HG02840 (cell line): ENCODE measurements at regions not wholly inside any gene's neighbourhood (a gene's known extent, or its start where the extent isn't known, plus 50 kb on each side); places are given as distances from the start of the nearest gene placed in this dataset.
"Not testable (repeated sequence)": the region's sequence is repeated elsewhere in the genome, so short reads cannot be mapped to it uniquely, and the experiment has no call there.

ENCODE experiments used
- ATAC-seq: cut with Tn5 transposase; IDR thresholded peaks from one replicate; pipeline ENCODE4 v1.9.1; 2021; ENCODE audit warnings: mild to moderate bottlenecking, moderate library complexity, moderate number of reproducible peaks; ENCODE audit not compliant: unreplicated experiment, low FRiP score

DNA sequence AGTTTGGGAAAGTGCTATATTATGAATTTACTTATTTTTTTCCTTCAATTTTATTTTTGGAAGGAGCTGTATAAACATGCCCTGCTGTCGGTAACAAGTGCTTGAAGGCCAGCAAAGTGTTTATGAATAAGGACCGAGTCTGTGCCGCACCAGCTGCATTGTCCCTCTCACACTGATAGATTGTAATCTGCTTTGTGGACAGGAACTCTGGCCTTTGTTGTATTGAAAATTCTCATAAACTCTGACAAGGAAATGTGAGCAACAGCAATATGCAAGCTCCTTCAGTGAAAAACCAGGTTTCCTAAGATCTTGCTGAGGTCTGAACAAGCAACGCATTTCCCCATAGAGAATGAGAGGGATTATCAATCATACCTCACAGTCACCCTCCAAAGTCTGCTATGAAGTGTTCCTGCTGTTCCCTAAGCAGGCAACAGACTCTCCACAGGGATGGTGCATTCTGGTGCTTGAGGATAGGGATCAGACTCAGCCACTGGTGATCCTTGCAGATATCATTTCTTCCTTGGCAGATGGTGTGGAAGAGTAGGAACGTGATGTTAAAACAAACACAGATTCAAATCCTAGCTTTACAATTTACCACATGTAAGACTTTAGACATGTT is 109.6 kb downstream of the KCNJ2 start:
- no peak for ATAC-seq

- ATAC-seq: no peak
Measured at GRCh38 chr17:70286391-70286790, 117.1 kb downstream of the KCNJ2 start.

DNA sequence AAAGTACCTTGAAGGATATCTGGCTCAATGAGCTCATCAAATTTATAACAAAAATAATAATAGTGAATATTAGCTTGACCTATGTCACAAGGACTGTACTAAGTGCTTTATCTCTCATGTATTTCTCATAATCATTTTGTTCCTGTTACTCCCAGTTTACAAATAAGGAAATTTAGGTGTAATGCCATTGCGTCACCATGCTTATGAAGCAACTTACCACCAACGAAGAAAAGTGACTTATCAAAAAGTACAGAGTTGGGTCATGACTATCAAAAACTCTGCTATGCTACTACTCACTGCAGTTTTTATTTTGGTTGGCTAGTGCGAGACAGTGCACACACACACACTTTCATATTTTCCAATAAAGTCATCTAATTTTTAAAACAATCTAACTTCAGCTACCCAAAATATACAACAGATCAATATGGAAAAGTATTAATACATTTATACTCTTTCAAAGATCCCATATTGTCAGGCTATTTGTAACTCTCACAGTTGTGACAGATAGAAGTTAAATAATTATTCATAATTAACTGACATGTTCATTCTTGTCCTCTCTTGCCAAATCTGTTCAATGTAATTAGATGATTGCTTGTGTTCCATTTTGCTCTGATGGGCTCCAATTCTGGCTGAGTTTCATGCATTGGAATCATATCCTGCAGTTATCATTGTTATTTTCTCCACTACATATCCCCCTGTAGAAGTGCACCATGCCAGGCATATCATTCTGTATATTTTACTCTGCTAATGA is 119.4 kb downstream of the KCNJ2 start:
- ATAC-seq: no peak

DNA sequence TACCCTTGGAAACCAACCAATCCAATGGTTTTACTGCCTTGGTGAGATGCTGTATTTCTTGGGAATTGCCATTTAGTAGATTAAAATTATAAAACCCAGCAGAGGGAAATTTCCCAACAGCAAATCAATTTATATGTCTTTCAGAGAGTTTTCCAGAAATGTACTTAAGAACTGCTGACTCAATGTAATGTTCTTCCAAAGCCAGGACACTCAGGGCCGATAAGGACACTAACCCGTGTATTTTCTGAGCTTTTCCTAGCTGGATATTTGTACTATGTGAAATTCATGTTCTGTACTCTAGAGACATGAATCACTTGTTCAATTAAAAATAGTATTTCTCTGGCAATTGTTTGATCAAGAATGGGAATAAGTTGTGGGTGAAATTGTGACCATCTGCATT is 121.4 kb downstream of the KCNJ2 start:
- ATAC-seq: no peak

DNA sequence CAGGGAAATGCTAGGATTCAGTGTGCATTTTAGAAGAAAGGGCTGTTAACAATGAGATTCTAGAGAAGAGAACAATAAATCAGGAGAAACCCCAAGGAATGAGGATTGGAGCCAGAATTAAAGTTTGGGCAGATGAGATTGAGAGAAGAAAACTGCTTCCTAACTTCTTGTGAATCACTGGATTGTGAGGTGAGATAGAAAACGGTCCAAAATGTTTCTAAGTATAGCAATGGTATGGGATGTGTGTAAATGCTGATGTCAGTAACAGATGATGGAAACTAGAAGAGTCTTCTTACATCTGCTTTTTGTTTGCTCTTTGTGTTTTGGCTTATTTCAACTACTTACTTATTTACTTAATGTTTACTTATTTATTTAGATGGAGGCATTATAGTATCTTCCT is 123.0 kb downstream of the KCNJ2 start:
- no peak for ATAC-seq

DNA sequence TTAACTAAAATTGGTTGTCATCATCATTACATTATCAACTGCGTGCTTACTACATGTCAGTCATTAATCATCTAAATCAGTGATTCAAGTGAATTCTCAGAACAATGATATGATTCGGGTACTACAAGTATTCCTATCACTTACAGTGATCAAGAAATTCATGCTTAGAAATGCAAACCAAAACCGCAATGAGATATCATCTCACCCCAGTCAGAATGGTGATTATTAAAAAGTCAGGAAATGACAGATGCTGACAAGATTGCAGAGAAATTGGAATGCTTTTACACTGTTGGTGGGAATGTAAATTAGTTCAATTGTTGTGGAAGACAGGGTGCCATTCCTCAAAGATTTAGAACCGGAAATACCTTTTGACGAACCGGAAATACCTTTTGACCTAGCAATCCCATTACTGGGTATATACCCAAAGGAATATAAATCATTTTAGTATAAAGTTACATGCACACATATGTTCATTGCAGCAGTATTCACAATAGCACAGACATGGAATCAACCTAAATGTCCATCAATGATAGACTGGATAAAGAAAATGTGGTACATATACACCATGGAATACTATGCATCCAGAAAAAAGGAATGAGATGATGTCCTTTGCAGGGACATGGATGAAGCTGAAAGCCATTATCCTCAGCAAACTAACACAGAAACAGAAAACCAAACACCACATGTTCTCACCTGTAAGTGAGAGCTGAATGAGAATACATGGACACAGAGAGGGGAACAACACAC is 124.4 kb downstream of the KCNJ2 start:
- not testable (repeated sequence) for ATAC-seq

- no peak for ATAC-seq
Measured at GRCh38 chr17:70295329-70295728, 126.0 kb downstream of the KCNJ2 start.

- no peak for ATAC-seq
Measured at GRCh38 chr17:70295731-70296130, 126.4 kb downstream of the KCNJ2 start.

DNA sequence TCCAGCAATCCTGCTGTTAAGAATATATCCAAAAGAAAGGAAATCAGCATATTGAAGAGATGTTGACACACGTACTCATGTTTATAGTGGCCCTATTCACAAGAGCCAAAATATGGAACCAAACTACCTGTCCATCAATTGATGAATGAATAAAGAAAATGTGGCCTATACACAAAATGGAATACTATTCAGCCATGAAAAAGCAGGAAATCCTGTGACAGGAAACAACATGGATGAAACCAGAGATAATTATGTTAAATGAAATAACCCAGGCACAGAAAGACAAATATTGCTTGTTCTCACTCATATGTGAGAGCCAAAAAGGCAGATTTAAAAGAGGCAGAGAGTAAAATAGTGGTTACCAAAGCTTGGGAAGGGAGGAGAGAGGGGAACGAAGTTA is 127.1 kb downstream of the KCNJ2 start:
- ATAC-seq: no peak

DNA sequence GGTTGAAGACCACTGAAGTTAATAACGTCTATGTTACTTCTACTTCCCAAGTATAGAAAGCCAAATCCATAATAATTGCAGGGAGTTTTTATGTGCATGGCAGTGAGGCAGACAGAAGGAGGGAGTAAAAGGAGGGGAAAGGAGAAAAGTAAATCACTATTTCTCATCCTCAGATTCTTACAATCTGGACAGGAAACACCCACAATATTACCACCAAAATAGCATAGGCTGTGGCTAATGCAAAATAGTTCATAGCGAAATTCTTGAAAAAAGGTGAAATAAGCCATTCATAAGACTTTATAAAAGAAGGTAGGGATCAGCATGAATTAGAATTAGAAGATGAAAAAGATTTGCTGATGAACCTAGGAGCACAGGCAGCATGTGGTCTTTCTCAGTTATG is 128.1 kb downstream of the KCNJ2 start:
- ATAC-seq: no peak

DNA sequence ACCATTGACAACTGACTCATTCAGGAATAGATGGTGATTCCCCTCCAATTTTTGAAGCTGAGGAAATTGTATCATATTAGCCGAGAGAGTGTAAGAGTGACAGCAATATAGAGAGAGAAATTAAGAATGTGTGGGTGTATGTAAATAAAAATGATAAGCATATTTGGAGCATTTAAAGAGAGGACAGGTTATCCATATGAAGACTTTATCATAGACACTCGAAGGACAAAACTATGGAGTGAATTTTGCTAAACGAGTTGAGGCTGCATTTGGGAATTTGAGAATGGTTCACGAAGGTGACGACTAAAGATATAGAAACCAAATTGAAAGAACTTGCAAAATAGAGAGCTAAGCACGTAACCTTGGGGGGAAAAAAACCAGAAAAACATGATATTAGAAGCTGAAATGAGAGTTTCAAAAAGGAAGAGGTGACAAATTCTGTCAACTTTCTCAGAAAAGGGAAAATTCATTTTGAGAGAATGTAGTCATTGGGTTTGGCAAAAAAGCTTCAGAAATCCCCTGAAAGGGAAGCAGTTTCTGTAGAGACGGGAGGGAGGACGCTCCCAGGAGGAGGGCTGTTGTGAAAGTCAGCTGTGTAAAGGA is 129.7 kb downstream of the KCNJ2 start:
- no peak for ATAC-seq

GRCh38 chr17:70307430-70308225 is 138.3 kb downstream of the KCNJ2 start:
- no peak for ATAC-seq

GRCh38 chr17:70308618-70309017 is 139.3 kb downstream of the KCNJ2 start:
- ATAC-seq: no peak

DNA sequence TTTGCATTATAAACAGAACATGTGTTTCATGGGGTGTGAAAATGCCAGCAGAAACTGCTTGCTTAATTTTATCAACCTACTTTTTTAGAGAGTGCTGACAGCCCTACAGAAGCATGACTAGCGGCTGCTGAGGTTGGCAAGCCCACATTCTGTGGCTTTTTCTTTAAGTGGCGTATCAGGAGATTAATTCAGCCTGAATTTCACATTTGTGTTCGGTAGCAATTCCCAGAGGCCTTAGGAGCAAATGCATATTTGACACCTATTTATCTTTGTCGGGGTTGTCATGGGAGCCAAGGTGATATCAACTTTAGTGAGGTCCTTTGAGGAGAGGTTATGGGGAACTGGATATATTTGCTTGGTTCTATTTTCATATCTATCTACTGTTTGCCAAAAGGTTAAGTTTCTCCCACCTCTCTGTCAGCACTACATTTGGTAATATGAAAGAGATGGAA is 140.9 kb downstream of the KCNJ2 start:
- no peak for ATAC-seq

- ATAC-seq: no peak
Measured at GRCh38 chr17:70313086-70313852, 143.9 kb downstream of the KCNJ2 start.

DNA sequence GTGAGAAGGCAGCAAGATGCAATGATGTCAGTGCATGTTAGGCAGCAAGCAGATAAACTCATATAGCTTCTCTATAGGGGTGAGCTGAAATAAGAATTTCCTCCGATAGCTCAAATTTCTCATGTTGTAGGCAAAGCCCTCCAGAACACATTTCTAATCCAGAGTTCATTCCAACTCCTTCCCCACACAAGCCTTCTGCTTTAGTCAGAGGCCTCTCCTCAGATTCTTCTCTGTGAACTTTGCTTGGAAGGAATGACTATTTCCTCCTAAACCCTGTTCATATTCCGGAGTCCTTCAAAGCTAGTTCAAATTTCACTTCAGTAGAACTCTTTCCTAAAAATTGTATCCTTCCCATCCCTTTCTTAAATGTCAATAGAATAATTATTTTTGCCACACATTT is 144.8 kb downstream of the KCNJ2 start:
- ATAC-seq: no peak

DNA sequence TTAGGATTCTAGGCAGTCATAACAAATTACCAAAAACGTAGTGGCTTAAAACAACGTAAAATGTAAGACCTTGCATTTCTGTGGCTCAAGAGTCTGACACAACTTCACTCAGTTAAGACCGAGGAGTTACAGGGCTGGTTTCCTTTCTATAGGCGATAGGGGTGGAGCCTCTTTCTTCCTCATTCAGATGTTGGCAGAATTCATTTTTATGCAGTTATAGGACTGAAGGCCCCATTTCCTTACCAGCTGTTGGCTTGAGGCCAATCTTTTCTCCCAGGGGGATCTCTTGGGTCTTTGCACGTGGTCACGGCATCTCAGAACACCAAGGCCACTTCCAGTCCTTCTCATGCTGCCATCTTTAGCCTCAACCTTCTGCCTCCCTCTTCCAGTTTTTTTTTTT is 145.2 kb downstream of the KCNJ2 start:
- no peak for ATAC-seq

DNA sequence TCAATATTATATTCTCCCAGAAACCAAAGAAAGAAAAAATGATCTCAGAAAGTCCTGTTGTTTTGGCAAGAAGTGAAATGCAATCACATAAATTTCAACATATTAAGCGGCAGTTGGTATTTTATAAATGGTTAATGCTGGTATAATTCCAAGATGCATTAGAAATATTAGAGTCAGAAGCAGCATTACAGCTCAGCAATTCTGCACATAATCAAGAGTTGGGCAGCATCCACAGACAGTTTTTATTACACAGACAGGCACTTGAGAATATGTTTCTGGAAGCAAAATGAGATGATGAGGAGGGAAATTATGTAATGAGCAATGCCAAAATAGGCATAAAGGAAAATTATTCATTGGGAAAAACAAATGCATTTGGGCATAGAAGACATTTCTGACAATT is 148.1 kb downstream of the KCNJ2 start:
- ATAC-seq: no peak

- ATAC-seq: no peak
Measured at GRCh38 chr17:70318051-70318450, 148.7 kb downstream of the KCNJ2 start.

DNA sequence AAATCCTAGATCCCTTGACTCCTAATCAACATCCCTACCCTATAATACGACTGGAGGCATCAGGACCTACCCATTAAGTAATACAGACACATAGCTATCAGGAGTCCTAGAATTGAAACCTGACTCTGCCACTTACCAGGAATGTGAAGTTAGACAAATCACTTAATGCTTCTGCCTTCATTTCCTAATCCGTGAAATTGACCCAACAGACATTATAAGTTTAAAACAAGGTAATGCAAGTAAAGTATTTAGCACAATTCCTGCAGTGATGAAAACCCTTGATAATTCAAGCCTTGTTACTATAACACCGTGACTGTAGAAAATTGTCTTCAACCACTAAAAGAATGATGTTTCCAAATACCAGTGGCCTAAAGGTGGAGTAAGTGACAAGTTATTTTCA is 150.2 kb downstream of the KCNJ2 start:
- no peak for ATAC-seq
